SK-N-SH treated with all-trans-retinoic acid at 6 μM for 48 hours (cell line): ENCODE measurements at regions not wholly inside any gene's neighbourhood (a gene's known extent, or its start where the extent isn't known, plus 50 kb on each side); places are given as distances from the start of the nearest gene placed in this dataset.

Experiments
- RARB ChIP-seq: fragments of 250-450 bp; sonication (Bioruptor Pico); IDR thresholded peaks from 2 replicates; pipeline ENCODE4 v1.8.0; 2021; ENCODE audit warnings: mild to moderate bottlenecking, moderate library complexity
- TF ChIP-seq, protein P1 (sequence below): fragments of 250-450 bp; sonication (Bioruptor Pico); IDR thresholded peaks from 2 replicates; pipeline ENCODE4 v1.8.0; 2020; ENCODE audit warnings: mild to moderate bottlenecking, moderate library complexity, borderline replicate concordance

DNA sequence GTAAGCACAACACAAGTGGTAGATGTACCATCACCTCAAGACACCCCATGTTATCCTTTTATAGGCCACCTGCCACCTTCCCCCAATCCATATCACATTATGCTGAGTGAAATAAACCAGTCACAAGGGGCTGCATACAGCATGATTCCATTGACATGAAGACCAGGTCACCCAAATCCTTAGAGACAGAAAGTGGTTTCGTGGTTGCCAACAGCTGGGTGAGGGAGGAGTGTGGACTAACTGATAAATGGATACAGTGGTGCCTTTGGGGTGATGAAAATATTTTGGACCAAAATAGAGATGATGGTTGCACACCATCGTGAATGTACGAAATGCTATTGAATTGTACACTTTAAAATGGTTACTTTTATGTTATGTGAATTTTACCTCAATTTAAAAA, 65.7 kb upstream of the DMD start:
- TF ChIP-seq RARB (CRISPR knock-in tag) = no peak
- TF ChIP-seq, protein P1, sequence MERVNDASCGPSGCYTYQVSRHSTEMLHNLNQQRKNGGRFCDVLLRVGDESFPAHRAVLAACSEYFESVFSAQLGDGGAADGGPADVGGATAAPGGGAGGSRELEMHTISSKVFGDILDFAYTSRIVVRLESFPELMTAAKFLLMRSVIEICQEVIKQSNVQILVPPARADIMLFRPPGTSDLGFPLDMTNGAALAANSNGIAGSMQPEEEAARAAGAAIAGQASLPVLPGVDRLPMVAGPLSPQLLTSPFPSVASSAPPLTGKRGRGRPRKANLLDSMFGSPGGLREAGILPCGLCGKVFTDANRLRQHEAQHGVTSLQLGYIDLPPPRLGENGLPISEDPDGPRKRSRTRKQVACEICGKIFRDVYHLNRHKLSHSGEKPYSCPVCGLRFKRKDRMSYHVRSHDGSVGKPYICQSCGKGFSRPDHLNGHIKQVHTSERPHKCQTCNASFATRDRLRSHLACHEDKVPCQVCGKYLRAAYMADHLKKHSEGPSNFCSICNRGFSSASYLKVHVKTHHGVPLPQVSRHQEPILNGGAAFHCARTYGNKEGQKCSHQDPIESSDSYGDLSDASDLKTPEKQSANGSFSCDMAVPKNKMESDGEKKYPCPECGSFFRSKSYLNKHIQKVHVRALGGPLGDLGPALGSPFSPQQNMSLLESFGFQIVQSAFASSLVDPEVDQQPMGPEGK (CRISPR knock-in tag) = no peak
